Smooth muscle cell (in vitro differentiated cells): ENCODE measurements at regions not wholly inside any gene's neighbourhood (a gene's known extent, or its start where the extent isn't known, plus 50 kb on each side); places are given as distances from the start of the nearest gene placed in this dataset.

Source experiments
- DNase-seq: peaks from one replicate; lab custom pipeline; 2025; ENCODE audit not compliant: unreplicated experiment; lab: John Stamatoyannopoulos, UW
- H2AFZ ChIP-seq: fragments of 200-600 bp; sonication (generic); 2 replicates; pipeline ENCODE4 v1.6.0; 2016; ENCODE audit warnings: antibody characterized with exemption, low read depth, mild to moderate bottlenecking
- H3F3A ChIP-seq: fragments of 200-600 bp; sonication (generic); 2 replicates; pipeline ENCODE4 v1.6.0; 2017; ENCODE audit warnings: antibody characterized with exemption, low read depth
- H3K27ac ChIP-seq: fragments of 200-600 bp; sonication (generic); 2 replicates; pipeline ENCODE4 v1.5.1; 2016; ENCODE audit warnings: low read depth, mild to moderate bottlenecking
- H3K27me3 ChIP-seq: fragments of 200-600 bp; sonication (generic); 2 replicates; pipeline ENCODE4 v1.6.1; 2016; ENCODE audit warnings: low read depth, mild to moderate bottlenecking
- H3K36me3 ChIP-seq: fragments of 200-600 bp; sonication (generic); 2 replicates; pipeline ENCODE4 v1.5.1; 2016; ENCODE audit warnings: low read depth
- H3K4me1 ChIP-seq: fragments of 200-600 bp; sonication (generic); 2 replicates; pipeline ENCODE4 v1.5.1; 2016; ENCODE audit warnings: low read depth
- H3K4me2 ChIP-seq: fragments of 200-600 bp; sonication (generic); 2 replicates; pipeline ENCODE4 v1.6.0; 2016; ENCODE audit warnings: mild to moderate bottlenecking
- H3K4me3 ChIP-seq: fragments of 200-600 bp; sonication (generic); 2 replicates; pipeline ENCODE4 v1.5.1; 2016; ENCODE audit warnings: mild to moderate bottlenecking
- H3K79me2 ChIP-seq: fragments of 200-600 bp; sonication (generic); 2 replicates; pipeline ENCODE4 v1.6.0; 2016; ENCODE audit warnings: low read depth, mild to moderate bottlenecking
- H3K9ac ChIP-seq: fragments of 200-600 bp; sonication (generic); 2 replicates; pipeline ENCODE4 v1.6.0; 2016; ENCODE audit warnings: low read depth
- H3K9me3 ChIP-seq: fragments of 200-600 bp; sonication (generic); replicated peaks from 2 replicates; pipeline ENCODE4 v1.5.1; 2016; ENCODE audit warnings: low read depth
- H4K20me1 ChIP-seq: fragments of 200-600 bp; sonication (generic); 2 replicates; pipeline ENCODE4 v1.6.0; 2016; ENCODE audit warnings: low read depth
- WGBS: methylation state at CpG from one replicate; pipeline ENCODE4 v1.1.7; 2016; ENCODE audit warnings: low lambda C conversion rate; 5-methylcytosine and 5-hydroxymethylcytosine counted together
- TF ChIP-seq, protein P1 (sequence below): fragments of 200-600 bp; sonication (generic); IDR thresholded peaks from 2 replicates; pipeline ENCODE4 v1.5.1; 2017; ENCODE audit warnings: borderline replicate concordance, mild to moderate bottlenecking, antibody characterized with exemption; ENCODE audit not compliant: insufficient read depth, poor library complexity, severe bottlenecking

DNA sequence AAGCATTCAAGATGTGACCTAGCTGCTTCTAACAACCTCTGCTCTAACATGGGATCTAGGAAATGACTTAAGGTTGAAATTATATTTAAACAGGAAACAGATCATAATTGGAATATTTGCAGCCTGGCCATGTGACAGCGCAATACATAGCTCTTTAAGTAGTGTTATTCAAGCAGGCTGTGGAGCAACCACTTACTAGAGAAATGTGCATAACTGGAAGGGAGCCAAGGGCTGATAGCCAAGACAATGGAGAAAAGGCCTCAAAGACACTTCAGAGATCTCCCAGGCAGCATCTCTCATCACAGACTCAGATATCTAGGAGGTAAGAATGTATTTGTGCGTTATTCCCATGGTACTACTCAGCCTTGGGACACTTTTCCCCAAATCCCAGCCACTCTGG lies 823.0 kb upstream of the PRMT6 start:
- Histone ChIP-seq H3K9ac (no peak overlapping the region), H3K4me3 (no peak overlapping the region), H3K36me3 (no peaks in the 10 kb centered on the region), H3K79me2 (no peaks in the 10 kb centered on the region), H3F3A (no peaks in the 10 kb centered on the region), H3K4me2 (no peak overlapping the region), H4K20me1 (no peaks in the 10 kb centered on the region), H3K27ac (no peak overlapping the region), H3K4me1 (no peaks in the 10 kb centered on the region), H3K9me3 (no peaks in the 10 kb centered on the region), H3K27me3 (no peaks in the 10 kb centered on the region), H2AFZ (no peak overlapping the region)
- no peak for DNase-seq
- TF ChIP-seq, protein P1, sequence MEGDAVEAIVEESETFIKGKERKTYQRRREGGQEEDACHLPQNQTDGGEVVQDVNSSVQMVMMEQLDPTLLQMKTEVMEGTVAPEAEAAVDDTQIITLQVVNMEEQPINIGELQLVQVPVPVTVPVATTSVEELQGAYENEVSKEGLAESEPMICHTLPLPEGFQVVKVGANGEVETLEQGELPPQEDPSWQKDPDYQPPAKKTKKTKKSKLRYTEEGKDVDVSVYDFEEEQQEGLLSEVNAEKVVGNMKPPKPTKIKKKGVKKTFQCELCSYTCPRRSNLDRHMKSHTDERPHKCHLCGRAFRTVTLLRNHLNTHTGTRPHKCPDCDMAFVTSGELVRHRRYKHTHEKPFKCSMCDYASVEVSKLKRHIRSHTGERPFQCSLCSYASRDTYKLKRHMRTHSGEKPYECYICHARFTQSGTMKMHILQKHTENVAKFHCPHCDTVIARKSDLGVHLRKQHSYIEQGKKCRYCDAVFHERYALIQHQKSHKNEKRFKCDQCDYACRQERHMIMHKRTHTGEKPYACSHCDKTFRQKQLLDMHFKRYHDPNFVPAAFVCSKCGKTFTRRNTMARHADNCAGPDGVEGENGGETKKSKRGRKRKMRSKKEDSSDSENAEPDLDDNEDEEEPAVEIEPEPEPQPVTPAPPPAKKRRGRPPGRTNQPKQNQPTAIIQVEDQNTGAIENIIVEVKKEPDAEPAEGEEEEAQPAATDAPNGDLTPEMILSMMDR: no peak
- 87% methylated on average over 2 of the region's 2 CpGs for WGBS

DNA sequence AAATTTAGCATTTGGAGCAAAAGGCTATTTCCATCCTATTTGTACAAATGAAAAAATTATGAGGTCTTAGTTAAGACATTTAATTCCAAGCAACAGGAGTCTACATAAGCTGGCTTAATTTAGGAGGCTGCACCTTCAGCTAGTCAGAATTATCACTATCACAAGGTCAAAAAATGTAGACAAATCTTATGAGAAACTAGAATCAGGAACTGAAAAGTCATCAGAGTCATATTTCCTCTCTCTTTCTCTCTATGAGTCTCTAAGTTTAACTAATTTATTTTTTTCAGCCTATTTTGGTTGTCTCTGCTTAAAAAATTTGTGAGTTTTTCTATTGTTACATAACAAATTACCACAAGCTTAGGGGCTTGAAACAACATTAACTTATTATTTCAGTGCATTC lies 807.1 kb upstream of the PRMT6 start:
- Histone ChIP-seq H3K9me3 (no peaks in the 10 kb centered on the region), H3K4me1 (no peaks in the 10 kb centered on the region), H3K79me2 (no peaks in the 10 kb centered on the region)

DNA sequence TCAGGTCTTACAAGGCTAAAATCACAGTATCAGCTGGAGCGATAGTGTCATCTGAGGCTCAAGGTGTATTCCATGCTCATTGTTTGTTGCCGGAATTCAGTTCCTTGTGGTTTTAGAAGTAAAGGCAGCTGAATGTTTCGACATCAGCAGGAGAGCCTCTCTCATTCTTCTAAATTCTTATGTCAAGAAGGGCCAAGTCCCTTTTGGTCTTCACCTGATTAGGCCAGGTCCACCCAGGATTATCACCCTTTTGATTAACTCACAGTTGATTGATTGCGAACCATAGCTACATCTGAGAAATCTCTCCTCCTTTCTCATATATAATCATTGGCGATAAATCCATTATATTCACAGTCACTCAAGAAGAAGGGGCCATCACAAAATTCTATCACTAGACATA lies 806.7 kb upstream of the PRMT6 start:
- H2AFZ ChIP-seq: no peak overlapping the region
- no peaks in the 10 kb centered on the region for H3F3A ChIP-seq
- 70% methylated on average over 5 of the region's 5 CpGs for WGBS
- no peaks in the 10 kb centered on the region for H3K4me1 ChIP-seq
- no peak overlapping the region for H3K27ac ChIP-seq
- H3K4me2 ChIP-seq: no peak overlapping the region
- H3K9me3 ChIP-seq: no peaks in the 10 kb centered on the region
- no peak overlapping the region for H3K4me3 ChIP-seq
- H3K79me2 ChIP-seq: no peaks in the 10 kb centered on the region
- H3K9ac ChIP-seq: no peak overlapping the region
- no peaks in the 10 kb centered on the region for H3K27me3 ChIP-seq
- no peaks in the 10 kb centered on the region for H3K36me3 ChIP-seq
- no peak for DNase-seq
- no peaks in the 10 kb centered on the region for H4K20me1 ChIP-seq
- TF ChIP-seq, protein P1: no peak

More for the DNA sequence above, 807.1 kb upstream of the PRMT6 start:
- TF ChIP-seq, protein P1: no peak
- no peaks in the 10 kb centered on the region for H4K20me1 ChIP-seq
- H3K9ac ChIP-seq: no peak overlapping the region
- no peak overlapping the region for H2AFZ ChIP-seq
- no peak overlapping the region for H3K4me2 ChIP-seq
- no peak overlapping the region for H3K4me3 ChIP-seq
- no peak for DNase-seq
- H3K36me3 ChIP-seq: no peaks in the 10 kb centered on the region
- H3K27me3 ChIP-seq: no peaks in the 10 kb centered on the region
- no peak overlapping the region for H3K27ac ChIP-seq
- no peaks in the 10 kb centered on the region for H3F3A ChIP-seq

DNA sequence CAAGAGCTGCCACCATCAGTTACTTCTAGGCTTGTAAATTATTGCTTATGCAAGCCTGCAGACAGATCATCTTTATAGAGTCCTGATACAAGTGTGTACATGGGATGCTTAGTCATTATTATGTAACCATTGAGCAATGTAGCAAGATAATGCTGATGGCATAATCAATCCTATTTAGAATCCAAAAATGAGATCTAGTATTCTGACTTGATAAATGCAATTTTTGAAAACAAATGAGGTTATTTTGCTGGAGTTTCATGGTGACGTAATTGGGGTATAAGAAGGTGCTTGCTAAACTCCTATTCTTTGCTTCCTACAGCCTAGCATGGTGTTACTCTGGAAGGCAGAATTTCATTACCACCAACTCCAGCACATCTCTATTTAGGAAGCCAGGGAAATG lies 801.7 kb upstream of the PRMT6 start:
- Histone ChIP-seq H3K79me2 (no peaks in the 10 kb centered on the region), H3K36me3 (no peaks in the 10 kb centered on the region), H3F3A (no peaks in the 10 kb centered on the region), H3K4me2 (no peak overlapping the region), H3K4me1 (no peaks in the 10 kb centered on the region), H2AFZ (no peak overlapping the region), H3K27ac (no peak overlapping the region), H3K9me3 (no peaks in the 10 kb centered on the region), H4K20me1 (no peaks in the 10 kb centered on the region), H3K4me3 (no peak overlapping the region), H3K27me3 (no peaks in the 10 kb centered on the region), H3K9ac (no peak overlapping the region)
- no peak for DNase-seq
- TF ChIP-seq, protein P1: no peak
- 85% methylated on average over 1 of the region's 1 CpG for WGBS
